ENCODE measurements at regions not wholly inside any gene's neighbourhood (a gene's known extent, or its start where the extent isn't known, plus 50 kb on each side); places are given as distances from the start of the nearest gene placed in this dataset.
"Not testable (repeated sequence)": the region's sequence is repeated elsewhere in the genome, so short reads cannot be mapped to it uniquely, and the experiment has no call there.

- TF ChIP-seq CTCF (IDR thresholded peaks at IDR 0.05; ENCODE audit: insufficient read depth, low read length); SPI1 (IDR thresholded peaks at IDR 0.05; ENCODE audit: borderline replicate concordance, low read depth); REST (IDR thresholded peaks at IDR 0.05; ENCODE audit: insufficient replicate concordance, low read depth); POLR2AphosphoS5 (IDR thresholded peaks at IDR 0.05; ENCODE audit: low read depth): not testable (repeated sequence)
These were observed 843.8 kb upstream of the ANO3 start for GRCh38 chr11:25488176-25488575.
